ENCODE measurements at regions not wholly inside any gene's neighbourhood (a gene's known extent, or its start where the extent isn't known, plus 50 kb on each side); places are given as distances from the start of the nearest gene placed in this dataset.

GRCh38 chr3:4091786-4092185, 211.4 kb upstream of the SETMAR start:
- Histone ChIP-seq H3K4me2 (ENCODE audit: low read length) (no peak overlapping the region), H3K36me3 (ENCODE audit: insufficient read depth, low read length) (no peaks in the 10 kb centered on the region), H3K27ac (ENCODE audit: low read depth, low read length, poor library complexity, severe bottlenecking) (no peak overlapping the region), H3K9me3 (ENCODE audit: low read length) (no peaks in the 10 kb centered on the region), H3K9me2 (ENCODE audit: insufficient read depth, low read length) (no peaks in the 10 kb centered on the region), H3K4me1 (ENCODE audit: insufficient read depth, low read length, poor library complexity, severe bottlenecking) (no peaks in the 10 kb centered on the region), H3K4me3 (ENCODE audit: low read depth, low read length, poor library complexity, severe bottlenecking) (no peak overlapping the region), H3K79me2 (ENCODE audit: insufficient read depth, low read depth, low read length) (no peaks in the 10 kb centered on the region), H2AFZ (ENCODE audit: low read length) (no peak overlapping the region), H4K20me1 (ENCODE audit: insufficient read depth, low read length) (no peaks in the 10 kb centered on the region)
- ChIA-PET POLR2A (no interaction called here), CTCF (ENCODE audit: unreplicated experiment) (no interaction called here)
- TF ChIP-seq EZH2phosphoT487 (IDR thresholded peaks at IDR 0.05; ENCODE audit: borderline replicate concordance, low read depth, low read length), result no peak
- TF ChIP-seq CTCF (conservative IDR thresholded peaks at IDR 0.05; ENCODE audit: low read length), result no peak
- no TSS peak for BruUV-seq (replicated peaks)
- intact Hi-C loops (cut with micrococcal nuclease; ENCODE audit: unreplicated experiment), result no loop called here
- DNase-seq (ENCODE audit: low spot score), result no peak

GRCh38 chr3:4097801-4098200, 205.4 kb upstream of the SETMAR start:
- H3K9me3 ChIP-seq (ENCODE audit: low read length), result no peaks in the 10 kb centered on the region
- no TSS peak for BruUV-seq (replicated peaks)
- H3K36me3 ChIP-seq (ENCODE audit: insufficient read depth, low read length), result no peaks in the 10 kb centered on the region
- H3K4me1 ChIP-seq (ENCODE audit: insufficient read depth, low read length, poor library complexity, severe bottlenecking), result no peaks in the 10 kb centered on the region
- ChIA-PET POLR2A (no interaction called here), CTCF (ENCODE audit: unreplicated experiment) (no interaction called here)
- no peak for TF ChIP-seq EZH2phosphoT487 (IDR thresholded peaks at IDR 0.05; ENCODE audit: borderline replicate concordance, low read depth, low read length)
- no peak for TF ChIP-seq CTCF (conservative IDR thresholded peaks at IDR 0.05; ENCODE audit: low read length)
- H3K79me2 ChIP-seq (ENCODE audit: insufficient read depth, low read depth, low read length), result no peaks in the 10 kb centered on the region
- H2AFZ ChIP-seq (ENCODE audit: low read length), result no peak overlapping the region
- no peak overlapping the region for H3K4me2 ChIP-seq (ENCODE audit: low read length)
- no peak for DNase-seq (ENCODE audit: low spot score)
- intact Hi-C loops (cut with micrococcal nuclease; ENCODE audit: unreplicated experiment), result no loop called here
- no peaks in the 10 kb centered on the region for H3K9me2 ChIP-seq (ENCODE audit: insufficient read depth, low read length)
- no peaks in the 10 kb centered on the region for H4K20me1 ChIP-seq (ENCODE audit: insufficient read depth, low read length)
- no peak overlapping the region for H3K27ac ChIP-seq (ENCODE audit: low read depth, low read length, poor library complexity, severe bottlenecking)
- H3K4me3 ChIP-seq (ENCODE audit: low read depth, low read length, poor library complexity, severe bottlenecking), result no peak overlapping the region

GRCh38 chr3:4099607-4100006, 203.6 kb upstream of the SETMAR start:
- CTCF ChIA-PET (ENCODE audit: unreplicated experiment), result no interaction called here
- POLR2A ChIA-PET, result no interaction called here
- Histone ChIP-seq H3K9me2 (ENCODE audit: insufficient read depth, low read length) (no peaks in the 10 kb centered on the region), H3K27ac (ENCODE audit: low read depth, low read length, poor library complexity, severe bottlenecking) (no peak overlapping the region), H2AFZ (ENCODE audit: low read length) (no peak overlapping the region), H3K4me2 (ENCODE audit: low read length) (no peak overlapping the region), H3K36me3 (ENCODE audit: insufficient read depth, low read length) (no peaks in the 10 kb centered on the region), H3K4me3 (ENCODE audit: low read depth, low read length, poor library complexity, severe bottlenecking) (no peak overlapping the region), H3K4me1 (ENCODE audit: insufficient read depth, low read length, poor library complexity, severe bottlenecking) (no peaks in the 10 kb centered on the region), H3K79me2 (ENCODE audit: insufficient read depth, low read depth, low read length) (no peaks in the 10 kb centered on the region), H3K9me3 (ENCODE audit: low read length) (no peaks in the 10 kb centered on the region), H4K20me1 (ENCODE audit: insufficient read depth, low read length) (no peaks in the 10 kb centered on the region)
- intact Hi-C loops (cut with micrococcal nuclease; ENCODE audit: unreplicated experiment), result no loop called here
- TF ChIP-seq CTCF (conservative IDR thresholded peaks at IDR 0.05; ENCODE audit: low read length), result no peak
- TF ChIP-seq EZH2phosphoT487 (IDR thresholded peaks at IDR 0.05; ENCODE audit: borderline replicate concordance, low read depth, low read length), result no peak
- BruUV-seq (replicated peaks), result no TSS peak
- DNase-seq (ENCODE audit: low spot score), result no peak
